ENCODE measurements at regions not wholly inside any gene's neighbourhood (a gene's known extent, or its start where the extent isn't known, plus 50 kb on each side); places are given as distances from the start of the nearest gene placed in this dataset.

DNA sequence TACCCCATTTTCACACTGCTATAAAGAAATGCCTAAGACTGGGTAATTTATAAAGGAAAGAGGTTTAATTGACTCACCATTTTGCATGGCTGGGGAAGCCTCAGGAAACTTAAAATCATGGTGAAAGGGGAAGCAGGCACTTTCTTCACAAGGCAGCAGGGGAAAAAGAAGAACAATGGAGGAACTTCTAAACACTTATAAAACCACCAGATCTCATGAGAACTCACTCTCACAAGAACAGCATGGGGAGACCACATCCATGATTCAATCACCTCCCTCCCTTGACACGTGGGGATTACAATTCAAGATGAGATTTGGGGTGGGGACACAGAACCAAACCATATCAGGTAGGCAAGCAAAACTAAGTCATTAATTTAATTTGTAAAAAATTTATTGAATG is 343.2 kb downstream of the FRK start:
- no peak for DNase-seq
- H3K27me3 Mint-ChIP-seq (ENCODE audit: unreplicated experiment): no peaks in the 10 kb centered on the region
- no peak overlapping the region for H3K4me3 Mint-ChIP-seq (ENCODE audit: unreplicated experiment)

GRCh38 chr6:115717062-115717461 is 343.6 kb downstream of the FRK start:
- no peaks in the 10 kb centered on the region for H3K9me3 Mint-ChIP-seq (ENCODE audit: unreplicated experiment)
- DNase-seq: no peak
- TF ChIP-seq CTCF (IDR thresholded peaks at IDR 0.05; ENCODE audit: partially characterized antibody, unreplicated experiment): no peak
- no peaks in the 10 kb centered on the region for H3K4me1 Mint-ChIP-seq (ENCODE audit: low read depth, unreplicated experiment)
- no peaks in the 10 kb centered on the region for H3K27me3 Mint-ChIP-seq (ENCODE audit: unreplicated experiment)
- no peak overlapping the region for H3K27ac Mint-ChIP-seq (ENCODE audit: unreplicated experiment)
- no peaks in the 10 kb centered on the region for H3K36me3 Mint-ChIP-seq (ENCODE audit: unreplicated experiment)
- no peak overlapping the region for H3K4me3 Mint-ChIP-seq (ENCODE audit: unreplicated experiment)

More for the DNA sequence above, 343.2 kb downstream of the FRK start:
- H3K27ac Mint-ChIP-seq (ENCODE audit: unreplicated experiment): no peak overlapping the region
- no peaks in the 10 kb centered on the region for H3K4me1 Mint-ChIP-seq (ENCODE audit: low read depth, unreplicated experiment)
- TF ChIP-seq CTCF (IDR thresholded peaks at IDR 0.05; ENCODE audit: partially characterized antibody, unreplicated experiment): no peak
- H3K9me3 Mint-ChIP-seq (ENCODE audit: unreplicated experiment): no peaks in the 10 kb centered on the region
- no peaks in the 10 kb centered on the region for H3K36me3 Mint-ChIP-seq (ENCODE audit: unreplicated experiment)

- H3K27me3 Mint-ChIP-seq (ENCODE audit: unreplicated experiment): no peaks in the 10 kb centered on the region
- TF ChIP-seq CTCF (IDR thresholded peaks at IDR 0.05; ENCODE audit: partially characterized antibody, unreplicated experiment): no peak
- no peak overlapping the region for H3K27ac Mint-ChIP-seq (ENCODE audit: unreplicated experiment)
- H3K4me1 Mint-ChIP-seq (ENCODE audit: low read depth, unreplicated experiment): no peaks in the 10 kb centered on the region
- H3K36me3 Mint-ChIP-seq (ENCODE audit: unreplicated experiment): no peaks in the 10 kb centered on the region
- DNase-seq: no peak
- no peak overlapping the region for H3K4me3 Mint-ChIP-seq (ENCODE audit: unreplicated experiment)
- no peaks in the 10 kb centered on the region for H3K9me3 Mint-ChIP-seq (ENCODE audit: unreplicated experiment)
These were observed 348.3 kb downstream of the FRK start for GRCh38 chr6:115712291-115712961.

DNA sequence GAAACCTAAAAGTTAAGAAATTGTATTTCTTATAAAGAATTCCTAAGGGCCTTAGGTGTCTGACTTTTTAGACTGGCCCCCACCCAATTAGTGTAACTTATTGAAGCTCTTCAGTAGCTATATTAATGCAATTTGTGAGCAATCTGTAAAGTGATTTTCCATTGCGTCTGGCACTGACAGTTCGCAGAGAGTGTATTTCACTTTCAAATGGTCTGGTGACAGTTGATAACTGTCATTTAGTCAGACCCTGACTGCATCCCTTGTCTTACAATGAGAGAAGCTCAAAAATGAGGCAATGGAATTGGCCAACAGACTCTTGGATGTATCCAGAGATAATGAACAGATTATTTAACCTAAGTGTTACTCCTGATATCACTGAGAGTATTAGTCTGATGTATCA is 351.8 kb downstream of the FRK start:
- DNase-seq: no peak
- no peak for TF ChIP-seq CTCF (IDR thresholded peaks at IDR 0.05; ENCODE audit: partially characterized antibody, unreplicated experiment)
- Mint-ChIP-seq H3K9me3 (ENCODE audit: unreplicated experiment) (no peaks in the 10 kb centered on the region), H3K27ac (ENCODE audit: unreplicated experiment) (no peak overlapping the region), H3K4me1 (ENCODE audit: low read depth, unreplicated experiment) (no peaks in the 10 kb centered on the region), H3K36me3 (ENCODE audit: unreplicated experiment) (no peaks in the 10 kb centered on the region), H3K27me3 (ENCODE audit: unreplicated experiment) (no peaks in the 10 kb centered on the region), H3K4me3 (ENCODE audit: unreplicated experiment) (no peak overlapping the region)

DNA sequence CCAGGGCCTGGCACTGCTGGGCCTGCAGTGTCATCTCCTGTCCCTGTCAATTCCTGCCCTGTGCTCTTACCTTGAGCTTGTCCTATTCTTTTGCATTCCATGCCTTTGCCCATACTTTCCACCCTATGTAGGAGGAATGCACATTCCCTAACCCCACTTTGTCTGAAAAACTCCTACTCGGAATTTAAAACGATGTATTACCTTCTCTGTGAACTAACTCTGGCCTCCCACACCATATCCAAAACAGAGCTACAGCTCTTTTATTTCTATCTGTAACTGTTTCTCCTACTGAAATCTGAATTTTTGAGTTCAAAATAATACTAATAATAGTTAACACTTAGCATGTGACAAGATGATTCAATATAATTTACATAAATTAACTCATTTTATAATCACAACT is 353.7 kb downstream of the FRK start:
- H3K9me3 Mint-ChIP-seq (ENCODE audit: unreplicated experiment): no peaks in the 10 kb centered on the region
- DNase-seq: no peak
- H3K27me3 Mint-ChIP-seq (ENCODE audit: unreplicated experiment): no peaks in the 10 kb centered on the region
- peaks cover 7% of the 10 kb centered on the region for H3K36me3 Mint-ChIP-seq (ENCODE audit: unreplicated experiment)
- no peaks in the 10 kb centered on the region for H3K4me1 Mint-ChIP-seq (ENCODE audit: low read depth, unreplicated experiment)
- no peak overlapping the region for H3K27ac Mint-ChIP-seq (ENCODE audit: unreplicated experiment)
- H3K4me3 Mint-ChIP-seq (ENCODE audit: unreplicated experiment): no peak overlapping the region
- no peak for TF ChIP-seq CTCF (IDR thresholded peaks at IDR 0.05; ENCODE audit: partially characterized antibody, unreplicated experiment)
